ENCODE measurements at regions not wholly inside any gene's neighbourhood (a gene's known extent, or its start where the extent isn't known, plus 50 kb on each side); places are given as distances from the start of the nearest gene placed in this dataset.

GRCh38 chr11:35077709-35078469 lies 61.1 kb upstream of the CD44 start:
- TF ChIP-seq CTCF (IDR thresholded peaks at IDR 0.05; ENCODE audit: low read depth, low read length, missing input control), result no peak
- no peak for TF ChIP-seq GABPA (IDR thresholded peaks at IDR 0.05 in 1 of 2, conservative IDR thresholded peaks at IDR 0.05 in 1 of 2)
- TF ChIP-seq SP1 (IDR thresholded peaks at IDR 0.05), result no peak
- no peak for TF ChIP-seq MAX (IDR thresholded peaks at IDR 0.05)
- no peak for TF ChIP-seq REST (IDR thresholded peaks at IDR 0.05)
- no peak for TF ChIP-seq RAD21 (IDR thresholded peaks at IDR 0.05)
- TF ChIP-seq EGR1 (IDR thresholded peaks at IDR 0.05; ENCODE audit: low read depth in 2 of 2), result no peak
- TF ChIP-seq FOXA1 (IDR thresholded peaks at IDR 0.05), result no peak
- TF ChIP-seq ATF3 (IDR thresholded peaks at IDR 0.05), result no peak
- no peak for TF ChIP-seq YY1 (IDR thresholded peaks at IDR 0.05)
- TF ChIP-seq TAF1 (conservative IDR thresholded peaks at IDR 0.05), result no peak
- TF ChIP-seq HNF4G (IDR thresholded peaks at IDR 0.05), result no peak
